ENCODE measurements at regions not wholly inside any gene's neighbourhood (a gene's known extent, or its start where the extent isn't known, plus 50 kb on each side); places are given as distances from the start of the nearest gene placed in this dataset.

- Histone ChIP-seq H3K27me3 (ENCODE audit: insufficient read depth, low read depth) (no peaks in the 10 kb centered on the region), H3K9me2 (ENCODE audit: insufficient read depth) (no peaks in the 10 kb centered on the region), H3K4me1 (replicated peaks; ENCODE audit: insufficient read depth) (peaks cover 39% of the 10 kb centered on the region), H4K20me1 (ENCODE audit: insufficient read depth) (no peaks in the 10 kb centered on the region), H3F3A (ENCODE audit: insufficient read depth, low read depth) (peaks cover 16% of the 10 kb centered on the region; the same call in 1 of the 2 replicates), H3K9me3 (ENCODE audit: insufficient read depth, low read depth) (no peaks in the 10 kb centered on the region), H3K4me3 (no peak overlapping the region), H3K36me3 (ENCODE audit: low read depth) (no peaks in the 10 kb centered on the region), H2AFZ (peak overlapping the region; percentile 4; the same call in 1 of the 2 replicates), H3K79me2 (ENCODE audit: low read depth) (no peaks in the 10 kb centered on the region), H3K27ac (no peak overlapping the region), H3K4me2 (no peak overlapping the region)
- no peak for DNase-seq
- ChIA-PET POLR2A (ENCODE audit: unreplicated experiment) (no interaction called here), CTCF (interaction anchor here (0.8 kb wide), 1 partner anchor 76 kb away, joined by 3 read pairs; no protein-coding TSS in a partner anchor)
- intact Hi-C loops (cut with micrococcal nuclease; ENCODE audit: unreplicated experiment) = no loop called here
- no TSS peak for BruUV-seq (replicated peaks)
- TF ChIP-seq EZH2 (IDR thresholded peaks at IDR 0.05; ENCODE audit: low read depth) = no peak
- TF ChIP-seq CTCF (conservative IDR thresholded peaks at IDR 0.05) = no peak
These were observed 93.7 kb upstream of the EEA1 start for GRCh38 chr12:93022603-93023340.

GRCh38 chr12:93025145-93026103, 96.3 kb upstream of the EEA1 start:
- Histone ChIP-seq H3K4me2 (no peak overlapping the region), H4K20me1 (ENCODE audit: insufficient read depth) (no peaks in the 10 kb centered on the region), H3K9me3 (ENCODE audit: insufficient read depth, low read depth) (no peaks in the 10 kb centered on the region), H3K79me2 (ENCODE audit: low read depth) (no peaks in the 10 kb centered on the region), H3K27ac (no peak overlapping the region), H3K4me3 (no peak overlapping the region), H3K9me2 (ENCODE audit: insufficient read depth) (no peaks in the 10 kb centered on the region), H3K27me3 (ENCODE audit: insufficient read depth, low read depth) (no peaks in the 10 kb centered on the region), H3K36me3 (ENCODE audit: low read depth) (no peaks in the 10 kb centered on the region), H2AFZ (no peak overlapping the region), H3F3A (ENCODE audit: insufficient read depth, low read depth) (peaks cover 10% of the 10 kb centered on the region; the same call in 1 of the 2 replicates), H3K4me1 (replicated peaks; ENCODE audit: insufficient read depth) (peaks cover 27% of the 10 kb centered on the region)
- CTCF ChIA-PET = no interaction called here
- intact Hi-C loops (cut with micrococcal nuclease; ENCODE audit: unreplicated experiment) = loop anchor here (1.0 kb wide), 1 partner anchor 355 kb away; no protein-coding TSS in a partner anchor
- no peak for DNase-seq
- POLR2A ChIA-PET (ENCODE audit: unreplicated experiment) = no interaction called here
- no TSS peak for BruUV-seq (replicated peaks)
- TF ChIP-seq CTCF (conservative IDR thresholded peaks at IDR 0.05) (peak; percentile 53; the same call in 1 of the 2 replicates), EZH2 (IDR thresholded peaks at IDR 0.05; ENCODE audit: low read depth) (no peak)

GRCh38 chr12:93027041-93027440, 97.9 kb upstream of the EEA1 start:
- Histone ChIP-seq H3K4me2 (no peak overlapping the region), H3K4me3 (no peak overlapping the region), H3K79me2 (ENCODE audit: low read depth) (no peaks in the 10 kb centered on the region), H3K27ac (no peak overlapping the region), H3F3A (ENCODE audit: insufficient read depth, low read depth) (no peaks in the 10 kb centered on the region), H3K9me2 (ENCODE audit: insufficient read depth) (no peaks in the 10 kb centered on the region), H3K36me3 (ENCODE audit: low read depth) (no peaks in the 10 kb centered on the region), H2AFZ (no peak overlapping the region), H3K4me1 (replicated peaks; ENCODE audit: insufficient read depth) (peaks cover 10% of the 10 kb centered on the region), H3K27me3 (ENCODE audit: insufficient read depth, low read depth) (no peaks in the 10 kb centered on the region), H3K9me3 (ENCODE audit: insufficient read depth, low read depth) (0 out of 2 replicates have a peak, but pooled peaks cover 3% of the 10 kb centered on the region), H4K20me1 (ENCODE audit: insufficient read depth) (no peaks in the 10 kb centered on the region)
- no peak for DNase-seq
- TF ChIP-seq EZH2 (IDR thresholded peaks at IDR 0.05; ENCODE audit: low read depth) = no peak
- no peak for TF ChIP-seq CTCF (conservative IDR thresholded peaks at IDR 0.05)
- ChIA-PET CTCF (no interaction called here), POLR2A (ENCODE audit: unreplicated experiment) (no interaction called here)
- no TSS peak for BruUV-seq (replicated peaks)
- intact Hi-C loops (cut with micrococcal nuclease; ENCODE audit: unreplicated experiment) = no loop called here
